ENCODE measurements at regions not wholly inside any gene's neighbourhood (a gene's known extent, or its start where the extent isn't known, plus 50 kb on each side); places are given as distances from the start of the nearest gene placed in this dataset.

DNA sequence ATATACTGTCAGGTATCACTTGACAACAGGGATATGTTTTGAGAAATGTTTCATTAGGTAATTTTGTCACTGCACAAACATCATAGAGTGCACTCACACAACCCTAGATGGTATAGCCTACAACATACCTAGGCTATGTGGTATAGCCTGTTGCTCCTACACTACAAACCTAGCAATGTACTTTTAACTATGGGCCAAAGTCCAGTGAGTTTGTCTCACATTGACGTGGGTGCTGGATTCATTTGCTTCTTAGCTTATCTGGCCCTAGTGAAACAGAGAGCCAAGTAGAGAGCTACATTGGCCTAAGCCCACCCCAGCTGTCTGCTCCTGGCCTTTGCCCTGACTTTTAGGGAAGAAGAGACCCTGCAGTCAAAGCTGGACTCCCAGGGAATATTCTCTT is 180.7 kb upstream of the EGFLAM start:
- Mint-ChIP-seq H3K4me3 (ENCODE audit: unreplicated experiment) (no peak overlapping the region), H3K4me1 (ENCODE audit: low read depth) (peaks cover 6% of the 10 kb centered on the region), H3K36me3 (ENCODE audit: low read depth) (no peaks in the 10 kb centered on the region), H3K9me3 (ENCODE audit: low read depth) (no peaks in the 10 kb centered on the region), H3K27me3 (ENCODE audit: low read depth) (peaks cover 14% of the 10 kb centered on the region), H3K27ac (ENCODE audit: unreplicated experiment) (no peak overlapping the region)
- TF ChIP-seq, protein P1, sequence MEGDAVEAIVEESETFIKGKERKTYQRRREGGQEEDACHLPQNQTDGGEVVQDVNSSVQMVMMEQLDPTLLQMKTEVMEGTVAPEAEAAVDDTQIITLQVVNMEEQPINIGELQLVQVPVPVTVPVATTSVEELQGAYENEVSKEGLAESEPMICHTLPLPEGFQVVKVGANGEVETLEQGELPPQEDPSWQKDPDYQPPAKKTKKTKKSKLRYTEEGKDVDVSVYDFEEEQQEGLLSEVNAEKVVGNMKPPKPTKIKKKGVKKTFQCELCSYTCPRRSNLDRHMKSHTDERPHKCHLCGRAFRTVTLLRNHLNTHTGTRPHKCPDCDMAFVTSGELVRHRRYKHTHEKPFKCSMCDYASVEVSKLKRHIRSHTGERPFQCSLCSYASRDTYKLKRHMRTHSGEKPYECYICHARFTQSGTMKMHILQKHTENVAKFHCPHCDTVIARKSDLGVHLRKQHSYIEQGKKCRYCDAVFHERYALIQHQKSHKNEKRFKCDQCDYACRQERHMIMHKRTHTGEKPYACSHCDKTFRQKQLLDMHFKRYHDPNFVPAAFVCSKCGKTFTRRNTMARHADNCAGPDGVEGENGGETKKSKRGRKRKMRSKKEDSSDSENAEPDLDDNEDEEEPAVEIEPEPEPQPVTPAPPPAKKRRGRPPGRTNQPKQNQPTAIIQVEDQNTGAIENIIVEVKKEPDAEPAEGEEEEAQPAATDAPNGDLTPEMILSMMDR (IDR thresholded peaks at IDR 0.05), result no peak
- no peak for DNase-seq (ENCODE audit: low spot score)

GRCh38 chr5:38071831-38072694 is 186.3 kb upstream of the EGFLAM start:
- H3K27me3 Mint-ChIP-seq (ENCODE audit: low read depth), result peaks cover 4% of the 10 kb centered on the region
- no peaks in the 10 kb centered on the region for H3K4me1 Mint-ChIP-seq (ENCODE audit: low read depth)
- TF ChIP-seq, protein P1 (IDR thresholded peaks at IDR 0.05), result no peak
- H3K36me3 Mint-ChIP-seq (ENCODE audit: low read depth), result no peaks in the 10 kb centered on the region
- DNase-seq (ENCODE audit: low spot score), result no peak
- H3K9me3 Mint-ChIP-seq (ENCODE audit: low read depth), result no peaks in the 10 kb centered on the region
- no peak overlapping the region for H3K27ac Mint-ChIP-seq (ENCODE audit: unreplicated experiment)
- H3K4me3 Mint-ChIP-seq (ENCODE audit: unreplicated experiment), result no peak overlapping the region

GRCh38 chr5:38070304-38070950 is 187.9 kb upstream of the EGFLAM start:
- TF ChIP-seq, protein P1 (IDR thresholded peaks at IDR 0.05), result no peak
- Mint-ChIP-seq H3K27ac (ENCODE audit: unreplicated experiment) (no peak overlapping the region), H3K9me3 (ENCODE audit: low read depth) (no peaks in the 10 kb centered on the region), H3K4me1 (ENCODE audit: low read depth) (no peaks in the 10 kb centered on the region), H3K27me3 (ENCODE audit: low read depth) (peaks cover 6% of the 10 kb centered on the region), H3K36me3 (ENCODE audit: low read depth) (no peaks in the 10 kb centered on the region), H3K4me3 (ENCODE audit: unreplicated experiment) (no peak overlapping the region)
- DNase-seq (ENCODE audit: low spot score), result no peak

DNA sequence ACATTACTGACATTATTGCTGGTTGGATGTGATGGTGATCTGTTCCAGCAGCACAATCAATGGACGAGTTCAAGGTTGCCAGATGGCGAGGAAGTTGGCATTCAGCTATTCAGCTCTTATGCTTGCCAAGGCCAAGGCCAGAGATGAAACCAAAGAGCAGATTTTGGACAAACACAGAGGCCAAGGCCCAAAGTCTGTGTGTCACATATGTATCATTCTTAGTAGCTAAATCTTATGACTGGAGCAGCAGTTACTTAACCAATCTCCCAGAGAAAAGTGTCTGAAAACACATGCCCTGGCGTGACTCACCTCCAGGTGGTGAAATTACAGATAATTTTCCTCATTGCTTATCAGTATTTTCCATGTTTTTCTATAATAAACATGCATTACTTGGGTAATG is 189.0 kb upstream of the EGFLAM start:
- Mint-ChIP-seq H3K9me3 (ENCODE audit: low read depth) (peaks cover 6% of the 10 kb centered on the region), H3K27ac (ENCODE audit: unreplicated experiment) (no peak overlapping the region), H3K4me1 (ENCODE audit: low read depth) (no peaks in the 10 kb centered on the region), H3K36me3 (ENCODE audit: low read depth) (no peaks in the 10 kb centered on the region), H3K27me3 (ENCODE audit: low read depth) (peaks cover 4% of the 10 kb centered on the region), H3K4me3 (ENCODE audit: unreplicated experiment) (no peak overlapping the region)
- TF ChIP-seq, protein P1 (IDR thresholded peaks at IDR 0.05), result no peak
- no peak for DNase-seq (ENCODE audit: low spot score)

- peaks cover 15% of the 10 kb centered on the region for H3K9me3 Mint-ChIP-seq (ENCODE audit: low read depth)
- TF ChIP-seq, protein P1 (IDR thresholded peaks at IDR 0.05), result no peak
- no peak overlapping the region for H3K4me3 Mint-ChIP-seq (ENCODE audit: unreplicated experiment)
- no peak for DNase-seq (ENCODE audit: low spot score)
- no peaks in the 10 kb centered on the region for H3K27me3 Mint-ChIP-seq (ENCODE audit: low read depth)
- peaks cover 16% of the 10 kb centered on the region for H3K4me1 Mint-ChIP-seq (ENCODE audit: low read depth)
- H3K36me3 Mint-ChIP-seq (ENCODE audit: low read depth), result no peaks in the 10 kb centered on the region
- H3K27ac Mint-ChIP-seq (ENCODE audit: unreplicated experiment), result peak overlapping the region; percentile 37
Measured at GRCh38 chr5:38060354-38060753, 198.0 kb upstream of the EGFLAM start.
